ENCODE measurements at regions not wholly inside any gene's neighbourhood (a gene's known extent, or its start where the extent isn't known, plus 50 kb on each side); places are given as distances from the start of the nearest gene placed in this dataset.

GRCh38 chr7:1380821-1381580 lies 78.3 kb downstream of the MICALL2 start:
- intact Hi-C loops (cut with DNase I), result no loop called here
- no peaks in the 10 kb centered on the region for H3K27me3 ChIP-seq
- no peak for DNase-seq

GRCh38 chr7:1382553-1383397 lies 76.5 kb downstream of the MICALL2 start:
- Histone ChIP-seq H3K9me3 (no peaks in the 10 kb centered on the region), H3K4me3 (no peak overlapping the region), H3K9ac (ENCODE audit: low read depth in 2 of 2, low read length in 2 of 2) (no peak overlapping the region), H3K27ac (no peak overlapping the region), H3K36me3 (no peaks in the 10 kb centered on the region), H3K4me1 (no peaks in the 10 kb centered on the region), H3K27me3 (no peaks in the 10 kb centered on the region)
- no peak for DNase-seq
- no peak for TF ChIP-seq CTCF (IDR thresholded peaks at IDR 0.05)
- intact Hi-C loops (cut with DNase I), result no loop called here

More at GRCh38 chr7:1380821-1381580, 78.3 kb downstream of the MICALL2 start:
- Histone ChIP-seq H3K4me1 (no peaks in the 10 kb centered on the region), H3K4me3 (no peak overlapping the region), H3K36me3 (no peaks in the 10 kb centered on the region), H3K9ac (ENCODE audit: low read depth in 2 of 2, low read length in 2 of 2) (no peak overlapping the region), H3K9me3 (no peaks in the 10 kb centered on the region), H3K27ac (no peak overlapping the region)
- TF ChIP-seq CTCF (IDR thresholded peaks at IDR 0.05), result no peak

DNA sequence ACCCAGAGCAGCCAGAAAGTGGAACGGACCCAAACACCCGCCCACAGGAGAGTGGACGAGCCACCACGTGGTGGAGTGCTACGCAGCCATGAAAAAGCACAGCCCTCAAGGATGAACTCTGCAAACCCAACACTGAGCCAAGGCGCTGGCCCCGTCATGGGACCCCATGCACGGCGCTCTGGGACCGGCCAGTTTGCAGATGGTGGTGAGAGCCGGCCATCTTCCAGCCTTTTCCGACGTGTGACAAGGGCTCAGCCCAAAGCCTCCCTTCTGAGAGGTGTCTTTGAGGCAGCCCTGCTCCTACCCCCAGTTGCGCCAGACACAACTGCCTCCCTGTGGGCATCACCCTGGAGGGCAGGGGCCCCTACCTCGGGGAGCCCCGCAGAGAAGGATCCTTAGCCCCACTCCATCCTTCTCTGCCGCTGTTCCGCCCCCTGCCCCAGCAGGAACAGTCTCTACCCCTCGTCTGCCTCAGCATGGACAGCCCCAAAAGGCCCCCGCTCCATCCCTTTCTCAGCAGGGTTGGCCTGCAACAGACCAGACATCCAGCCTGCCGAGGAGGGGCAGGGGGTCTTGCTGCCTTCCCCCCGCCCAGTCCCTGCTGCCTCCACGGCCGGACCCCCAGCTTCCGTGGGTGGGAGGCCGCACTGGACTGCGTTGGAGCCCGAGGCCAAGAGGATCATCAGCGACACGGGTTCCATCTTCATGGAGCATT lies 75.7 kb downstream of the MICALL2 start:
- no peak for DNase-seq
- Histone ChIP-seq H3K9me3 (no peaks in the 10 kb centered on the region), H3K36me3 (no peaks in the 10 kb centered on the region), H3K9ac (ENCODE audit: low read depth in 2 of 2, low read length in 2 of 2) (no peak overlapping the region), H3K27ac (no peak overlapping the region), H3K4me3 (no peak overlapping the region), H3K27me3 (no peaks in the 10 kb centered on the region), H3K4me1 (no peaks in the 10 kb centered on the region)
- intact Hi-C loops (cut with DNase I), result no loop called here
- TF ChIP-seq CTCF (IDR thresholded peaks at IDR 0.05), result no peak

- H3K27me3 ChIP-seq, result no peaks in the 10 kb centered on the region
- intact Hi-C loops (cut with DNase I), result no loop called here
- H3K36me3 ChIP-seq, result no peaks in the 10 kb centered on the region
- no peak overlapping the region for H3K9ac ChIP-seq (ENCODE audit: low read depth in 2 of 2, low read length in 2 of 2)
- no peak for DNase-seq
- H3K9me3 ChIP-seq, result no peaks in the 10 kb centered on the region
- no peak overlapping the region for H3K4me3 ChIP-seq
- no peak overlapping the region for H3K27ac ChIP-seq
- TF ChIP-seq CTCF (IDR thresholded peaks at IDR 0.05), result no peak
- no peaks in the 10 kb centered on the region for H3K4me1 ChIP-seq
These were observed 75.2 kb downstream of the MICALL2 start for GRCh38 chr7:1384113-1384415.

All from colonic mucosa (tissue), 4 donors.